NCI-H1048 (cell line): ENCODE measurements at regions not wholly inside any gene's neighbourhood (a gene's known extent, or its start where the extent isn't known, plus 50 kb on each side); places are given as distances from the start of the nearest gene placed in this dataset.

Source experiments
- DNase-seq: peaks from one replicate; lab custom pipeline; 2025; lab: John Stamatoyannopoulos, UW

- DNase-seq = no peak
These were observed 214.2 kb upstream of the KRR1 start for GRCh38 chr12:75725521-75726111.

GRCh38 chr12:75724928-75725312 lies 213.5 kb upstream of the KRR1 start:
- no peak for DNase-seq

- no peak for DNase-seq
These were observed 213.0 kb upstream of the KRR1 start for GRCh38 chr12:75724307-75724927.

GRCh38 chr12:75722714-75723200 lies 211.3 kb upstream of the KRR1 start:
- no peak for DNase-seq

GRCh38 chr12:75721796-75722195 lies 210.4 kb upstream of the KRR1 start:
- DNase-seq = no peak

- no peak for DNase-seq
These were observed 209.6 kb upstream of the KRR1 start for GRCh38 chr12:75720812-75721641.

GRCh38 chr12:75717902-75718301 lies 206.5 kb upstream of the KRR1 start:
- no peak for DNase-seq

- DNase-seq = no peak
These were observed 205.0 kb upstream of the KRR1 start for GRCh38 chr12:75716291-75717025.

- DNase-seq = no peak
These were observed 204.3 kb upstream of the KRR1 start for GRCh38 chr12:75715682-75716081.

- DNase-seq = no peak
These were observed 203.9 kb upstream of the KRR1 start for GRCh38 chr12:75715323-75715644.

GRCh38 chr12:75714462-75715322 lies 203.3 kb upstream of the KRR1 start:
- no peak for DNase-seq

- no peak for DNase-seq
These were observed 202.0 kb upstream of the KRR1 start for GRCh38 chr12:75713434-75713833.

- DNase-seq = no peak
These were observed 200.8 kb upstream of the KRR1 start for GRCh38 chr12:75712223-75712622.

- DNase-seq = no peak
These were observed 199.9 kb upstream of the KRR1 start for GRCh38 chr12:75711271-75711670.

GRCh38 chr12:75710361-75711069 lies 199.1 kb upstream of the KRR1 start:
- DNase-seq = no peak

GRCh38 chr12:75709503-75709902 lies 198.1 kb upstream of the KRR1 start:
- no peak for DNase-seq

GRCh38 chr12:75708802-75709201 lies 197.4 kb upstream of the KRR1 start:
- no peak for DNase-seq

GRCh38 chr12:75707983-75708382 lies 196.6 kb upstream of the KRR1 start:
- no peak for DNase-seq

- no peak for DNase-seq
These were observed 195.6 kb upstream of the KRR1 start for GRCh38 chr12:75706786-75707605.
